ENCODE measurements at regions not wholly inside any gene's neighbourhood (a gene's known extent, or its start where the extent isn't known, plus 50 kb on each side); places are given as distances from the start of the nearest gene placed in this dataset.

GRCh38 chr14:22333422-22334274 lies 255.4 kb downstream of the DAD1 start:
- DNase-seq, result no peak

- DNase-seq, result no peak
Observed at GRCh38 chr14:22332686-22333421, 256.2 kb downstream of the DAD1 start.

GRCh38 chr14:22329371-22329770 lies 259.7 kb downstream of the DAD1 start:
- no peak for DNase-seq

- no peak for DNase-seq
Observed at GRCh38 chr14:22325676-22326400, 263.2 kb downstream of the DAD1 start.

GRCh38 chr14:22320362-22320750 lies 268.7 kb downstream of the DAD1 start:
- DNase-seq, result no peak

GRCh38 chr14:22319526-22320361 lies 269.3 kb downstream of the DAD1 start:
- DNase-seq, result peak in 1 of 2 donors; percentile 12

- no peak for DNase-seq
Observed at GRCh38 chr14:22318951-22319350, 270.1 kb downstream of the DAD1 start.

GRCh38 chr14:22316473-22316872 lies 272.6 kb downstream of the DAD1 start:
- DNase-seq, result no peak

GRCh38 chr14:22315336-22315735 lies 273.7 kb downstream of the DAD1 start:
- DNase-seq, result no peak

- DNase-seq, result peak in 1 of 2 donors; percentile 24
Observed at GRCh38 chr14:22314183-22314820, 274.7 kb downstream of the DAD1 start.

- DNase-seq, result no peak
Observed at GRCh38 chr14:22313172-22313801, 275.7 kb downstream of the DAD1 start.

GRCh38 chr14:22311636-22312035 lies 277.4 kb downstream of the DAD1 start:
- DNase-seq, result peak in 1 of 2 donors; percentile 3

GRCh38 chr14:22305607-22306006 lies 283.4 kb downstream of the DAD1 start:
- no peak for DNase-seq

- no peak for DNase-seq
Observed at GRCh38 chr14:22304326-22304725, 284.7 kb downstream of the DAD1 start.

GRCh38 chr14:22303589-22304195 lies 285.3 kb downstream of the DAD1 start:
- DNase-seq, result peak in 1 of 2 donors; percentile 14

- DNase-seq, result no peak
Observed at GRCh38 chr14:22300646-22301045, 288.4 kb downstream of the DAD1 start.

- DNase-seq, result no peak
Observed at GRCh38 chr14:22297376-22297775, 291.6 kb downstream of the DAD1 start.

GRCh38 chr14:22296722-22297121 lies 292.3 kb downstream of the DAD1 start:
- DNase-seq, result no peak

- no peak for DNase-seq
Observed at GRCh38 chr14:22296088-22296487, 292.9 kb downstream of the DAD1 start.

GRCh38 chr14:22291406-22291805 lies 297.6 kb downstream of the DAD1 start:
- no peak for DNase-seq

- DNase-seq, result no peak
Observed at GRCh38 chr14:22289570-22289969, 299.5 kb downstream of the DAD1 start.
